K562 (cell line): ENCODE measurements at regions not wholly inside any gene's neighbourhood (a gene's known extent, or its start where the extent isn't known, plus 50 kb on each side); places are given as distances from the start of the nearest gene placed in this dataset.

Experiments used
- ATAC-seq: fragments of 200-7000 bp; cut with Tn5 transposase; 3 replicates; pipeline ENCODE4 v1.9.1; 2020; ENCODE audit warnings: moderate library complexity
- BruUV-seq: library from RNA; stranded (reverse); fragments of 400-500 nt; replicated peaks from 2 replicates; lab custom pipeline; 2021; lab: Mats Ljungman, UMichigan
- CTCF ChIA-PET: fragments of 300-600 bp; formaldehyde crosslinking; extraction: SDS; loops from one replicate; lab custom pipeline; 2021; ENCODE audit warnings: low intra/inter-chr PET ratio; lab: Yijun Ruan, JAX
- POLR2A ChIA-PET: fragments of 300-600, 350-650 bp; sonication (Branson Sonifier 250); formaldehyde crosslinking; extraction: SDS; loops from one replicate; lab custom pipeline; 2021; ENCODE audit warnings: antibody characterized with exemption, inconsistent platforms; lab: Yijun Ruan, JAX
- DNase-seq, 4 experiments: peaks; one replicate each; pipeline versions ENCODE4 v3.0.0 to v3.0.0-alpha.2; 2011 to 2018; ENCODE audit warnings: low spot score in 3 of 4, mixed read lengths in 3 of 4; ENCODE audit errors: extremely low read depth in 1 of 4
- FAIRE-seq: peaks from 2 replicates; lab custom pipeline; 2011; peaks lifted over from hg19 to GRCh38; lab: Jason Lieb, UNC
- H2AFZ ChIP-seq: 2 replicates; pipeline ENCODE4 v1.6.0; 2011; ENCODE audit warnings: low read depth, low read length, control low read depth, inconsistent platforms
- H3K27ac ChIP-seq: fragments of 200-600 bp; 3 replicates; pipeline ENCODE4 v1.8.0; 2011; ENCODE audit warnings: low read depth, mild to moderate bottlenecking, control low read depth, inconsistent platforms, low read length, moderate library complexity, mixed read lengths; ENCODE audit errors: extremely low read depth
- H3K27me3 ChIP-seq, 2 experiments: fragments of 300-600 bp in 1 of 2; 2 replicates in 1 of 2; 3 replicates in 1 of 2; pipeline versions ENCODE4 v1.6.0 to v1.8.0; 2011; ENCODE audit warnings: inconsistent platforms in 2 of 2, low read length in 2 of 2, mild to moderate bottlenecking in 1 of 2, mixed read lengths in 1 of 2, moderate library complexity in 1 of 2; ENCODE audit not compliant: control insufficient read depth in 2 of 2, insufficient read depth in 2 of 2
- H3K36me3 ChIP-seq: fragments of 300-600 bp; 3 replicates; pipeline ENCODE4 v1.8.0; 2011; ENCODE audit warnings: mild to moderate bottlenecking, low read length, inconsistent platforms; ENCODE audit not compliant: control insufficient read depth, insufficient read depth
- H3K4me1 ChIP-seq, 2 experiments: fragments of 200-600 bp in 1 of 2; replicated peaks in 1 of 2; 2 replicates in 1 of 2; 3 replicates in 1 of 2; pipeline versions ENCODE4 v1.5.1 to v1.8.0; 2011; ENCODE audit warnings: inconsistent platforms in 2 of 2, low read length in 2 of 2, mild to moderate bottlenecking in 1 of 2, mixed read lengths in 1 of 2, moderate library complexity in 1 of 2; ENCODE audit not compliant: control insufficient read depth in 2 of 2, insufficient read depth in 2 of 2
- H3K4me2 ChIP-seq: 2 replicates; pipeline ENCODE4 v1.6.1; 2011; ENCODE audit warnings: low read length, control low read depth, inconsistent platforms, mixed read lengths; ENCODE audit not compliant: insufficient read depth
- H3K4me3 ChIP-seq: fragments of 200-600 bp; sonication (generic), shearing (Covaris generic); 2 replicates; pipeline ENCODE4 v1.5.1; 2016; ENCODE audit warnings: control low read depth, inconsistent platforms
- H3K79me2 ChIP-seq: fragments of 200-600 bp; 3 replicates; pipeline ENCODE4 v1.8.0; 2011; ENCODE audit warnings: low read length, inconsistent platforms; ENCODE audit not compliant: control insufficient read depth, insufficient read depth
- H3K9ac ChIP-seq, 2 experiments: 2 replicates each; pipeline versions ENCODE4 v1.6.0 to v1.6.1; 2011; ENCODE audit warnings: low read depth in 2 of 2, low read length in 2 of 2, control low read depth in 1 of 2, inconsistent platforms in 1 of 2, mild to moderate bottlenecking in 1 of 2, mixed read lengths in 1 of 2; ENCODE audit not compliant: insufficient read depth in 1 of 2
- H3K9me1 ChIP-seq: one replicate; pipeline ENCODE4 v1.6.0; 2011; ENCODE audit warnings: inconsistent platforms, mild to moderate bottlenecking, low read length, moderate library complexity; ENCODE audit not compliant: control insufficient read depth, insufficient read depth
- H3K9me3 ChIP-seq: replicated peaks from 2 replicates; pipeline ENCODE4 v1.5.1; 2011; ENCODE audit warnings: low read depth, low read length, inconsistent platforms; ENCODE audit not compliant: control insufficient read depth, insufficient read depth
- H4K20me1 ChIP-seq: replicated peaks from 2 replicates; pipeline ENCODE4 v1.6.1; 2011; ENCODE audit warnings: low read length, inconsistent platforms, mixed read lengths; ENCODE audit not compliant: control insufficient read depth, insufficient read depth
- CBFA2T3 ChIP-seq: fragments of 450-650 bp; IDR thresholded peaks from 2 replicates; pipeline ENCODE4 v1.6.1; 2017
- CBX1 ChIP-seq: sonication (generic); IDR thresholded peaks from 2 replicates; pipeline ENCODE4 v1.6.1; 2016; ENCODE audit warnings: antibody characterized with exemption, low read depth, mild to moderate bottlenecking
- CHD4 ChIP-seq: fragments of 200-600 bp; sonication (generic); IDR thresholded peaks from 3 replicates; pipeline ENCODE4 v1.6.1; 2012; ENCODE audit warnings: low read depth, mild to moderate bottlenecking, mixed read lengths, low read length, inconsistent platforms; ENCODE audit not compliant: insufficient read depth, insufficient replicate concordance, poor library complexity, severe bottlenecking
- GATA2 ChIP-seq: sonication (generic); formaldehyde crosslinking; IDR thresholded peaks from 2 replicates; pipeline ENCODE4 v1.4.0; 2020; ENCODE audit warnings: mild to moderate bottlenecking, missing genetic modification reagents
- GMEB1 ChIP-seq: fragments of 250-450 bp; sonication (Bioruptor Pico); IDR thresholded peaks from 2 replicates; pipeline ENCODE4 v1.4.0; 2020; ENCODE audit warnings: mild to moderate bottlenecking
- IRF1 ChIP-seq: sonication (generic); formaldehyde crosslinking; IDR thresholded peaks from 2 replicates; pipeline ENCODE4 v1.8.0; 2022; ENCODE audit warnings: missing genetic modification reagents, mild to moderate bottlenecking, borderline replicate concordance
- MAFF ChIP-seq: IDR thresholded peaks from 2 replicates; pipeline ENCODE4 v1.6.1; 2012; ENCODE audit warnings: low read length, improper control_type of control experiment
- POLR2B ChIP-seq: fragments of 450-650 bp; IDR thresholded peaks from 2 replicates; pipeline ENCODE4 v1.6.1; 2018; ENCODE audit warnings: low read depth; ENCODE audit not compliant: partially characterized antibody
- SRSF9 ChIP-seq: fragments of 200-400 bp; formaldehyde crosslinking; IDR thresholded peaks from 2 replicates; pipeline ENCODE4 v1.6.1; 2017; ENCODE audit warnings: low read depth, low read length, borderline replicate concordance
- TRIM24 ChIP-seq, 2 experiments: fragments of 450-650 bp; IDR thresholded peaks; 2 replicates each; pipeline ENCODE4 v1.6.1; 2016
- ZFP30 ChIP-seq: fragments of 250-450 bp; sonication (Bioruptor Pico); IDR thresholded peaks from 2 replicates; pipeline ENCODE4 v1.8.0; 2022; ENCODE audit warnings: moderate library complexity, mild to moderate bottlenecking, inconsistent platforms, borderline replicate concordance
- ZNF197 ChIP-seq: fragments of 200-800 bp; sonication (Bioruptor generic); IDR thresholded peaks from 2 replicates; pipeline ENCODE4 v1.6.1; 2016; ENCODE audit warnings: low read depth, missing genetic modification characterization, missing compliant biosample characterization
- ZNF280B ChIP-seq: fragments of 250-450 bp; sonication (Bioruptor Pico); IDR thresholded peaks from 2 replicates; pipeline ENCODE4 v1.5.1; 2021; ENCODE audit warnings: mild to moderate bottlenecking
- ZNF785 ChIP-seq: fragments of 250-450 bp; sonication (Bioruptor Pico); IDR thresholded peaks from 2 replicates; pipeline ENCODE4 v1.4.0; 2020; ENCODE audit warnings: mild to moderate bottlenecking
- WGBS: fragments of 100-300 bp; shearing (Covaris generic); methylation state at CpG from one replicate; pipeline ENCODE4 v1.1.6; 2016; ENCODE audit warnings: low coverage, mixed read lengths; ENCODE audit not compliant: insufficient coverage; ENCODE audit errors: missing lambda C conversion rate; 5-methylcytosine and 5-hydroxymethylcytosine counted together
- in situ Hi-C: fragments of 300-500 bp; cut with MboI; formaldehyde crosslinking; loops from 4 replicates; pipeline ENCODE4 v1.15.0; 2018; ENCODE audit warnings: inconsistent platforms, mixed read lengths
- intact Hi-C: fragments of 100-400 bp; cut with micrococcal nuclease; formaldehyde crosslinking; loops from 2 replicates; pipeline ENCODE4 v1.14.2; 2022

- WGBS, result 2% methylated on average over 6 of the region's 6 CpGs
- ATAC-seq, result no peak
- H3K4me3 ChIP-seq, result no peak overlapping the region
- no peaks in the 10 kb centered on the region for H4K20me1 ChIP-seq
- POLR2A ChIA-PET, result no interaction called here
- in situ Hi-C loops, result no loop called here
- H3K4me1 ChIP-seq, result no peaks in the 10 kb centered on the region
- no peak overlapping the region for H3K4me2 ChIP-seq
- no TSS peak for BruUV-seq
- H3K36me3 ChIP-seq, result no peaks in the 10 kb centered on the region
- no peaks in the 10 kb centered on the region for H3K27me3 ChIP-seq
- TF ChIP-seq MAFF (no peak), ZNF197 (CRISPR knock-in tag) (no peak), GATA2 (no peak), CBX1 (no peak), ZNF785 (no peak), POLR2B (no peak), ZFP30 (CRISPR knock-in tag) (no peak), ZNF280B (no peak), CBFA2T3 (no peak), GMEB1 (CRISPR knock-in tag) (no peak), TRIM24 (IDR thresholded peaks at IDR 0.05) (no peak), SRSF9 (no peak), IRF1 (no peak), CHD4 (no peak)
- TF ChIP-seq, all 486 proteins: peak for 0
- intact Hi-C loops, result no loop called here
- CTCF ChIA-PET, result no interaction called here
- Histone ChIP-seq H3K27ac (no peak overlapping the region), H3K9me3 (no peaks in the 10 kb centered on the region), H3K9me1 (no peaks in the 10 kb centered on the region), H2AFZ (no peak overlapping the region), H3K9ac (no peak overlapping the region), H3K79me2 (no peaks in the 10 kb centered on the region)
- DNase-seq (no peak), FAIRE-seq (no peak)
These were observed 139.7 kb upstream of the PLCXD3 start for GRCh38 chr5:41650131-41650530.
